GM13976 (cell line): ENCODE measurements at regions not wholly inside any gene's neighbourhood (a gene's known extent, or its start where the extent isn't known, plus 50 kb on each side); places are given as distances from the start of the nearest gene placed in this dataset.

Experiments used
- DNase-seq: peaks from one replicate; pipeline ENCODE4 v3.0.0; 2012; ENCODE audit warnings: low spot score
- in situ Hi-C: fragments of 300-500 bp; cut with MboI; formaldehyde crosslinking; loops from one replicate; pipeline ENCODE4 v1.12.0; 2022; ENCODE audit warnings: low sequenced_read_pairs, mixed read lengths, inconsistent platforms; ENCODE audit not compliant: unreplicated experiment
- TF ChIP-seq, protein P1 (sequence below): IDR thresholded peaks from 2 replicates; pipeline ENCODE4 v1.5.1; 2012; ENCODE audit warnings: borderline replicate concordance, mild to moderate bottlenecking; ENCODE audit not compliant: insufficient read depth; ENCODE audit errors: extremely low read depth, missing control alignments, control extremely low read depth

DNA sequence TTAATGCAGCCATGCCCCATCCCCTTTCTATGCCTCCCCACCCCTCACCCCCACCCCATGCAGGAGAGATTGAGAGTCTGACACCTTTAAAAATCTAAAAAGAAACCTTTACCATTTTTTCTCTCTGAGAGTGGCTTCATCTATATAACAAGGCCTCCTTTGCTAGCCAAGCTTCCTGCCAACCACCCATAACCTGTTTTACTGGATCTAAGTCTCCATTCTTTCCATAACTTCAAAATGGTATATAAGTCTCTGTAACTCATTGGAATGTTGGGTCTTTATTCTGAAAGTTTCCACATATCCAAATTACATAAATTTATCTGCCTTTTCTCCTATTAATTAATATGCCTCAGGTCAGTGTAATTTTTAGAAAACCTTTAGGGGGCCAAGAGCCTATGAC lies 1174.0 kb downstream of the MAT2B start:
- no peak for DNase-seq
- TF ChIP-seq, protein P1, sequence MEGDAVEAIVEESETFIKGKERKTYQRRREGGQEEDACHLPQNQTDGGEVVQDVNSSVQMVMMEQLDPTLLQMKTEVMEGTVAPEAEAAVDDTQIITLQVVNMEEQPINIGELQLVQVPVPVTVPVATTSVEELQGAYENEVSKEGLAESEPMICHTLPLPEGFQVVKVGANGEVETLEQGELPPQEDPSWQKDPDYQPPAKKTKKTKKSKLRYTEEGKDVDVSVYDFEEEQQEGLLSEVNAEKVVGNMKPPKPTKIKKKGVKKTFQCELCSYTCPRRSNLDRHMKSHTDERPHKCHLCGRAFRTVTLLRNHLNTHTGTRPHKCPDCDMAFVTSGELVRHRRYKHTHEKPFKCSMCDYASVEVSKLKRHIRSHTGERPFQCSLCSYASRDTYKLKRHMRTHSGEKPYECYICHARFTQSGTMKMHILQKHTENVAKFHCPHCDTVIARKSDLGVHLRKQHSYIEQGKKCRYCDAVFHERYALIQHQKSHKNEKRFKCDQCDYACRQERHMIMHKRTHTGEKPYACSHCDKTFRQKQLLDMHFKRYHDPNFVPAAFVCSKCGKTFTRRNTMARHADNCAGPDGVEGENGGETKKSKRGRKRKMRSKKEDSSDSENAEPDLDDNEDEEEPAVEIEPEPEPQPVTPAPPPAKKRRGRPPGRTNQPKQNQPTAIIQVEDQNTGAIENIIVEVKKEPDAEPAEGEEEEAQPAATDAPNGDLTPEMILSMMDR = no peak
- in situ Hi-C loops = no loop called here

DNA sequence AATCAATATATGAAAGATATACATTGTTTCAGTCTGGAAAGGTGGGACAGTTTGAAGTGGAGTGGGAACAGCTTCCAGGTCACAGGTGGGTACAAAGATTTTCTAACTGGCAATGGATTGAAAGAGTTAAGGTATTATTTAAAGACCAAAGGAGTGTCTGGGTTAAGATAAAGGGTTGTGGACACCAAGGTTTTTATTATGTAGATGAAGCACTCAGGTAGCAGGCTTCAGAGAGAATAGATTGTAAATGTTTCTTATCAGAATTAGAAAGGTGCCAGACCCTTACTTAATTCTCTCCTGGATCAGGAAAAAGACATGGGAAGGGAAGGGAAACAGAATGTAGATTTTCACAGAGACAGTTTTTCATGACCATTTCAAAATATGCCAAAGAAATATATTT lies 1174.8 kb downstream of the MAT2B start:
- in situ Hi-C loops = no loop called here
- TF ChIP-seq, protein P1 = no peak

DNA sequence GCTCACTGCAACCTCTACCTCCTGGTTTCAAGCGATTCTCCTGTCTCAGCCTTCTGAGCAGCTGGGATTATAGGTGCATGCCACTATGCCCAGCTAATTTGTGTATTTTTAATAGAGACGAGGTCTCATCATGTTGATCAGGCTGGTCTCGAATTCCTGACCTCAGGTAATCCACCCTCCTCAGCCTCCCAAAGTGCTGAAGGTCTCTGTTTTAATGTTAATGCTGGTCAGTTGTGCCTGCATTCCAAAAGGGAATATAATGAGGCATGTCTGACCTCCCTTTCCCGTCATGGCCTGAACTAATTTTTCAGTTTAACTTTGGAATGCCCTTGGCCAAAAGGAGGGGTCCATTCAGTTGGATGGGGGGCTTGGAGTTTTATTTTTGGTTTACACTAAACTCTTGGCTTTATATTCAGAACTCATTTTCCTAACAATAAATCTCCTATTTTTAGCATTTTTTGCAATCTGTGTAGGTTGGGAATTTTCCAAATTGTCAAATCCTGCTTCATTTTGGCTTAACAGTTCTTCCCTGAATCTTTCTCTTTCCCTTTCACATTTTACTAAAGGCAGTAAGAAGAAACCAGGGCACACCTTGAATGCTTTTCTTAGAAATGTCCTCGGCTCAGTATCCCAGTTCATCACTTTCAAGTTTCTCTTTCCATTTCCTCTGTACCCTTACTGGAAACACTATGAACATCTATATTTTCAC lies 1175.5 kb downstream of the MAT2B start:
- no peak for DNase-seq
- in situ Hi-C loops = no loop called here
- TF ChIP-seq, protein P1 = no peak

More for the DNA sequence above, 1174.8 kb downstream of the MAT2B start:
- DNase-seq = no peak

DNA sequence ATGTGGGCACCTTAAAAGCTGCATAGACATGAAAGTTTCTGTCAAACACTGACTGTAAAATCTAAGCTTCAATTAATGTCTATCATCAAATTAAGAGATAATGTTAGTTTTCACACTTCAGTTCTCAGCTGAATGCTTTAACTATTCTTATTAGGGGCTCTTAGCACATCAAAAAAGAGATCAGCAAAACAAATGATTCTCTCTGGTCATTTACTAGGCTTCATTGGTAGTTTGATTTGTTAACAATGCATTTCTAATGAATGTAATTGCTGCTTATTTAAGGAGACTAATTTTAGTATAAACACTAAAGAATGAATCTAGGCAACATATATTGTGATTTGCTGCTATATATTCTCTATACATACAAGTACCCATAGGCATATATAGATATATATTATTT lies 1182.0 kb downstream of the MAT2B start:
- TF ChIP-seq, protein P1 = no peak
- no peak for DNase-seq
- in situ Hi-C loops = no loop called here

DNA sequence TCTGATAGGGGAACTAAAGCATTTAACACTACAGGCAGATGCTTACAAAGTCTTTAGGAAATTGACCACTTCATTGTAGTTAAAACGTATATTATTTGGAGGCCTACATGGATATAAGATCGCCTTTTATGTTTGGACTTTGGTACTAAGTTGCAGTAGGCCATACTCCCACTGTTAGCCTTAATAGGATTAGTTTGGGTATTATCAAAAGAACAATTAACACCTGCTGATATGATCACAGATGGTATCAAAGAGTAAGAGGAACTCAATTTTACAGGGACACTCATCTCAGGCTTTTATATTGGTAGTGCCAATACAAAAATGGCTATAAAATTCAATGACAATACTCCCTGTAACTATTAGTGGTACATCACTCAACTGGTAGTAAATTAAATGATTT lies 1183.0 kb downstream of the MAT2B start:
- TF ChIP-seq, protein P1 = no peak
- no peak for DNase-seq

DNA sequence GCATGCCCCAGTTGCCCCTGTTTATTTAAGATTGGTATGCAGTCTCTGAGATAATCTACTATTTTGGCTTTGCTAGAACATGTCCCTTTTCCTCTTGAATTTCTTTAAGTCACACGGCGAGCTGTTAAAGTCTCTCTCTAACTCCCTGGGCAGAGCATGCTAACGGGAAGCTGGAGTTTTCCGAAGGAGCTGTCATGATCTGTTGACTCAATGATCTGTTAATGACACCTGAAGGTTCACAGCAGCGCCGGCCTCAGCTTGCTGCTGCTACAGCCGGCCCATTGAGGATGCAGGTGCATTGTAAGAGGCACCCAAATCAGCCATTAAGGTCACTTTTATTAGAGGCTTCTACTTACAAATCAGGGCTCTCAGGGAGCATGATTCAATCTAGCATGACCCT lies 1203.4 kb downstream of the MAT2B start:
- no peak for DNase-seq
- in situ Hi-C loops = no loop called here
- TF ChIP-seq, protein P1 = no peak

More for the DNA sequence above, 1183.0 kb downstream of the MAT2B start:
- in situ Hi-C loops = no loop called here
